Panc1 (cell line): ENCODE measurements at regions not wholly inside any gene's neighbourhood (a gene's known extent, or its start where the extent isn't known, plus 50 kb on each side); places are given as distances from the start of the nearest gene placed in this dataset.

ENCODE experiments used
- ATAC-seq: fragments of 200-7000 bp; cut with Tn5 transposase; 2 replicates; pipeline ENCODE4 v1.9.1; 2020; ENCODE audit warnings: mild to moderate bottlenecking, moderate library complexity
- BruUV-seq: library from RNA; stranded (reverse); fragments of 400-500 nt; replicated peaks from 2 replicates; lab custom pipeline; 2021; lab: Mats Ljungman, UMichigan
- CTCF ChIA-PET: fragments of 300-600 bp; sonication (Branson Sonifier 250); formaldehyde crosslinking; loops from one replicate; lab custom pipeline; 2022; ENCODE audit warnings: antibody characterized with exemption; lab: Charles Lee
- POLR2A ChIA-PET: fragments of 300-600 bp; sonication (Branson Sonifier 250); formaldehyde crosslinking; loops from one replicate; lab custom pipeline; 2022; ENCODE audit warnings: antibody characterized with exemption; lab: Charles Lee
- DNase-seq: peaks from one replicate; pipeline ENCODE4 v3.0.0-alpha.2; 2010; ENCODE audit warnings: low read depth, low spot score
- H3K27ac ChIP-seq: 2 replicates; pipeline ENCODE4 v1.5.1; 2011; ENCODE audit warnings: mild to moderate bottlenecking, low read length, inconsistent platforms
- H3K27me3 ChIP-seq: fragments of 200-500 bp; sonication (Bioruptor generic); 2 replicates; pipeline ENCODE4 v1.6.0; 2014; ENCODE audit warnings: low read length, inconsistent platforms; ENCODE audit not compliant: control insufficient read depth, insufficient read depth
- H3K36me3 ChIP-seq: fragments of 200-500 bp; sonication (Bioruptor generic); 2 replicates; pipeline ENCODE4 v1.5.1; 2014; ENCODE audit warnings: inconsistent platforms, mild to moderate bottlenecking, low read length, moderate library complexity; ENCODE audit not compliant: control insufficient read depth, insufficient read depth
- H3K4me1 ChIP-seq: 2 replicates; pipeline ENCODE4 v1.5.1; 2011; ENCODE audit warnings: inconsistent platforms, mild to moderate bottlenecking, low read length, moderate library complexity; ENCODE audit not compliant: control insufficient read depth, insufficient read depth
- H3K4me3 ChIP-seq, 2 experiments: 2 replicates each; pipeline ENCODE4 v1.5.1; 2011 to 2012; ENCODE audit warnings: low read depth in 2 of 2, low read length in 2 of 2, mild to moderate bottlenecking in 2 of 2, inconsistent platforms in 1 of 2, moderate library complexity in 1 of 2
- H3K9me3 ChIP-seq: fragments of 200-500 bp; sonication (Bioruptor generic); 2 replicates; pipeline ENCODE4 v1.5.1; 2014; ENCODE audit warnings: low read depth, mild to moderate bottlenecking, inconsistent platforms, low read length, moderate library complexity; ENCODE audit not compliant: control insufficient read depth, insufficient read depth
- CTCF ChIP-seq: fragments of 450-650 bp; IDR thresholded peaks from 2 replicates; pipeline ENCODE4 v1.5.1; 2017; ENCODE audit warnings: mild to moderate bottlenecking
- POLR2AphosphoS5 ChIP-seq: IDR thresholded peaks from 2 replicates; pipeline ENCODE4 v1.6.1; 2012; ENCODE audit warnings: mild to moderate bottlenecking, low read depth, low read length, moderate library complexity
- SIN3A ChIP-seq: IDR thresholded peaks from 2 replicates; pipeline ENCODE4 v1.6.1; 2012; ENCODE audit warnings: low read depth, mild to moderate bottlenecking, low read length, moderate library complexity, borderline replicate concordance; ENCODE audit not compliant: insufficient read depth
- TCF7L2 ChIP-seq: IDR thresholded peaks from 2 replicates; pipeline ENCODE4 v1.6.1; 2011; ENCODE audit warnings: mild to moderate bottlenecking, low read depth, low read length, inconsistent platforms
- in situ Hi-C: cut with HindIII; loops from 2 replicates; pipeline ENCODE4 v1.10.0; 2016; ENCODE audit warnings: low sequenced_read_pairs, low pct_unique_long_range_greater_than_20kb
- intact Hi-C: fragments of 100-400 bp; cut with micrococcal nuclease; formaldehyde crosslinking; loops from one replicate; pipeline ENCODE4 v1.10.0; 2022; ENCODE audit not compliant: unreplicated experiment
- TF ChIP-seq, protein P1 (sequence below), 2 experiments: IDR thresholded peaks; 2 replicates each; pipeline ENCODE4 v1.6.1; 2011 to 2012; ENCODE audit warnings: low read depth in 2 of 2, control low read depth in 1 of 2, low read length in 1 of 2, mild to moderate bottlenecking in 1 of 2, moderate library complexity in 1 of 2; ENCODE audit not compliant: insufficient read depth in 1 of 2

- BruUV-seq, result no TSS peak
- TF ChIP-seq CTCF (no peak), TCF7L2 (no peak), POLR2AphosphoS5 (no peak), SIN3A (no peak)
- TF ChIP-seq, protein P1, sequence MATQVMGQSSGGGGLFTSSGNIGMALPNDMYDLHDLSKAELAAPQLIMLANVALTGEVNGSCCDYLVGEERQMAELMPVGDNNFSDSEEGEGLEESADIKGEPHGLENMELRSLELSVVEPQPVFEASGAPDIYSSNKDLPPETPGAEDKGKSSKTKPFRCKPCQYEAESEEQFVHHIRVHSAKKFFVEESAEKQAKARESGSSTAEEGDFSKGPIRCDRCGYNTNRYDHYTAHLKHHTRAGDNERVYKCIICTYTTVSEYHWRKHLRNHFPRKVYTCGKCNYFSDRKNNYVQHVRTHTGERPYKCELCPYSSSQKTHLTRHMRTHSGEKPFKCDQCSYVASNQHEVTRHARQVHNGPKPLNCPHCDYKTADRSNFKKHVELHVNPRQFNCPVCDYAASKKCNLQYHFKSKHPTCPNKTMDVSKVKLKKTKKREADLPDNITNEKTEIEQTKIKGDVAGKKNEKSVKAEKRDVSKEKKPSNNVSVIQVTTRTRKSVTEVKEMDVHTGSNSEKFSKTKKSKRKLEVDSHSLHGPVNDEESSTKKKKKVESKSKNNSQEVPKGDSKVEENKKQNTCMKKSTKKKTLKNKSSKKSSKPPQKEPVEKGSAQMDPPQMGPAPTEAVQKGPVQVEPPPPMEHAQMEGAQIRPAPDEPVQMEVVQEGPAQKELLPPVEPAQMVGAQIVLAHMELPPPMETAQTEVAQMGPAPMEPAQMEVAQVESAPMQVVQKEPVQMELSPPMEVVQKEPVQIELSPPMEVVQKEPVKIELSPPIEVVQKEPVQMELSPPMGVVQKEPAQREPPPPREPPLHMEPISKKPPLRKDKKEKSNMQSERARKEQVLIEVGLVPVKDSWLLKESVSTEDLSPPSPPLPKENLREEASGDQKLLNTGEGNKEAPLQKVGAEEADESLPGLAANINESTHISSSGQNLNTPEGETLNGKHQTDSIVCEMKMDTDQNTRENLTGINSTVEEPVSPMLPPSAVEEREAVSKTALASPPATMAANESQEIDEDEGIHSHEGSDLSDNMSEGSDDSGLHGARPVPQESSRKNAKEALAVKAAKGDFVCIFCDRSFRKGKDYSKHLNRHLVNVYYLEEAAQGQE (IDR thresholded peaks at IDR 0.05; ENCODE audit: insufficient read depth in 1 of 2, low read depth in 2 of 2, low read length in 1 of 2), result no peak
- ChIA-PET POLR2A (no interaction called here), CTCF (no interaction called here)
- no peaks in the 10 kb centered on the region for H3K4me1 ChIP-seq
- no peaks in the 10 kb centered on the region for H3K36me3 ChIP-seq
- H3K27ac ChIP-seq, result no peak overlapping the region
- no peak overlapping the region for H3K4me3 ChIP-seq
- peaks cover 8% of the 10 kb centered on the region for H3K27me3 ChIP-seq
- no peaks in the 10 kb centered on the region for H3K9me3 ChIP-seq
- in situ Hi-C loops (no loop called here), intact Hi-C loops (no loop called here)
- DNase-seq, result no peak
- no peak for ATAC-seq
These were observed 233.1 kb downstream of the PTPRU start for GRCh38 chr1:29469457-29469856.

- Histone ChIP-seq H3K9me3 (no peaks in the 10 kb centered on the region), H3K27ac (no peak overlapping the region), H3K27me3 (peaks cover 8% of the 10 kb centered on the region), H3K36me3 (no peaks in the 10 kb centered on the region), H3K4me3 (no peak overlapping the region), H3K4me1 (no peaks in the 10 kb centered on the region)
- no peak for DNase-seq
- ATAC-seq, result no peak
- ChIA-PET POLR2A (no interaction called here), CTCF (no interaction called here)
- BruUV-seq, result no TSS peak
- intact Hi-C loops (no loop called here), in situ Hi-C loops (no loop called here)
- no peak for TF ChIP-seq POLR2AphosphoS5
- no peak for TF ChIP-seq TCF7L2
- TF ChIP-seq CTCF, result no peak
- TF ChIP-seq, protein P1 (IDR thresholded peaks at IDR 0.05; ENCODE audit: insufficient read depth in 1 of 2, low read depth in 2 of 2, low read length in 1 of 2), result no peak
- no peak for TF ChIP-seq SIN3A
These were observed 231.9 kb downstream of the PTPRU start for GRCh38 chr1:29467989-29468900.
